WTC11 (cell line): ENCODE measurements at regions not wholly inside any gene's neighbourhood (a gene's known extent, or its start where the extent isn't known, plus 50 kb on each side); places are given as distances from the start of the nearest gene placed in this dataset.

Experiments used
- SMAD3 ChIP-seq: sonication (generic); formaldehyde crosslinking; IDR thresholded peaks from 2 replicates; pipeline ENCODE4 v1.8.0; 2022; ENCODE audit warnings: missing genetic modification reagents, mild to moderate bottlenecking, borderline replicate concordance
- TF ChIP-seq, protein P1 (sequence below): fragments of 200-600 bp; IDR thresholded peaks from 2 replicates; pipeline ENCODE4 v1.8.0; 2022; ENCODE audit warnings: antibody characterized with exemption
- TF ChIP-seq, protein P2 (sequence below): sonication (generic); formaldehyde crosslinking; IDR thresholded peaks from 2 replicates; pipeline ENCODE4 v1.8.0; 2022; ENCODE audit warnings: mild to moderate bottlenecking, missing genetic modification reagents

DNA sequence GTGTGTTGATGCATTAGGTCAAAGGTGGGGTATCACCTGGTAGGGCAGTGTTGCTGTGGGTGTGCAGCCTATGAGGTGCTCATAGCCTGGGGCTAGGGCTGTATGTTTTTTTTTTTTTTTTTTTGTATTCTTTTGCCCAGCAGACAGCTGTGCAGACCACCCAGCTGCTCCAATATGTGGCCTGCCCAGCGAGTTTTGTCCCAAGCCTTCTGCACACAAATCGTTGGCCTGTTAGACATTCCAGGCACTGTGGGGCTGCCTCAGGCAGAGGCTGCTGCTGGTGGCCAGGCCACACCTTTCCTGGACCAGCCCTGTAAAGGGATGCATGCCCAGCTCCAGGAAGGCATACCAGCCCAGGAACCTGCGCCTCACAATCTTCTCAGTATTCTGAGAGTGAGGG lies 348.5 kb downstream of the JRKL start:
- TF ChIP-seq, protein P1, sequence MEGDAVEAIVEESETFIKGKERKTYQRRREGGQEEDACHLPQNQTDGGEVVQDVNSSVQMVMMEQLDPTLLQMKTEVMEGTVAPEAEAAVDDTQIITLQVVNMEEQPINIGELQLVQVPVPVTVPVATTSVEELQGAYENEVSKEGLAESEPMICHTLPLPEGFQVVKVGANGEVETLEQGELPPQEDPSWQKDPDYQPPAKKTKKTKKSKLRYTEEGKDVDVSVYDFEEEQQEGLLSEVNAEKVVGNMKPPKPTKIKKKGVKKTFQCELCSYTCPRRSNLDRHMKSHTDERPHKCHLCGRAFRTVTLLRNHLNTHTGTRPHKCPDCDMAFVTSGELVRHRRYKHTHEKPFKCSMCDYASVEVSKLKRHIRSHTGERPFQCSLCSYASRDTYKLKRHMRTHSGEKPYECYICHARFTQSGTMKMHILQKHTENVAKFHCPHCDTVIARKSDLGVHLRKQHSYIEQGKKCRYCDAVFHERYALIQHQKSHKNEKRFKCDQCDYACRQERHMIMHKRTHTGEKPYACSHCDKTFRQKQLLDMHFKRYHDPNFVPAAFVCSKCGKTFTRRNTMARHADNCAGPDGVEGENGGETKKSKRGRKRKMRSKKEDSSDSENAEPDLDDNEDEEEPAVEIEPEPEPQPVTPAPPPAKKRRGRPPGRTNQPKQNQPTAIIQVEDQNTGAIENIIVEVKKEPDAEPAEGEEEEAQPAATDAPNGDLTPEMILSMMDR: no peak
- TF ChIP-seq, protein P2, sequence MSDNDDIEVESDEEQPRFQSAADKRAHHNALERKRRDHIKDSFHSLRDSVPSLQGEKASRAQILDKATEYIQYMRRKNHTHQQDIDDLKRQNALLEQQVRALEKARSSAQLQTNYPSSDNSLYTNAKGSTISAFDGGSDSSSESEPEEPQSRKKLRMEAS (CRISPR knock-in tag): no peak
- TF ChIP-seq SMAD3: no peak
